GM21786 (cell line): ENCODE measurements at regions not wholly inside any gene's neighbourhood (a gene's known extent, or its start where the extent isn't known, plus 50 kb on each side); places are given as distances from the start of the nearest gene placed in this dataset.

Experiments used
- ATAC-seq: cut with Tn5 transposase; IDR thresholded peaks from one replicate; pipeline ENCODE4 v1.9.1; 2021; ENCODE audit not compliant: unreplicated experiment

DNA sequence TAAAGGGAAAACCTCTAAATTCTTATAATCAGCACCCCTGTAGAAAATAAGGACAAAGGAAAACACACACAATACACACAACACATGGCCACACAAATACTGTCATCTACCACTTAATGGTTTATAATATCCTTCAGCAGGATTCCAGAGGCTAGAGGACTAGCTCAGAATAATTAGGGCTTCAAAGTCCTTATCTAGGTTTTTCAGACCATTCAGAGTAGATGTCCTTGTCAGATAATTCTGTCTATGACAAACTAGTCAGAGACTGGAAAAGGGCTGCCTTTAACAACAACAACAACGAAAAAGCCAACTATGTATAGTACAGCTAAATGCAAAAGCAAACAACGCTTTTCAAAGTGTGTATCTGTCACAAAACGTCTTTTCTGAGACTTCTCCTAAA lies 456.5 kb upstream of the CNTN5 start:
- no peak for ATAC-seq

DNA sequence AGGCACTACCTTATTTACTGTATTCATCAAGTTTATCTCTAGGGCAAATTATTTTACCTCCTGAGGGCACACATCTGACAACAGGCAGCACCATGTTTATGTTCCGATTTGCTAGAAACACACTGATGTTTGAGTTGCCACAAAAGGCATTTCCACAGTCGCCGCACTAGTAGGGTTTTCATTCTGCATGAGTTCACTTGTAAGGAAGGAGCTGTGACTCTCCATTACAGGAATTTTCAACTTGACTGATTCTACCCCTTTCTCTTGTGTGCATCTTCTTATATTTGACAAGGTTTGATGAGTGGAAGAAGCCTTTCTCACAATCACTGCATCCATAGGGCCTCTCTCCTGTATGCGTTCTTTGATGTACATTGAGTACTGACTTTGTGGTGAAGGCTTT lies 455.9 kb upstream of the CNTN5 start:
- ATAC-seq: no peak

DNA sequence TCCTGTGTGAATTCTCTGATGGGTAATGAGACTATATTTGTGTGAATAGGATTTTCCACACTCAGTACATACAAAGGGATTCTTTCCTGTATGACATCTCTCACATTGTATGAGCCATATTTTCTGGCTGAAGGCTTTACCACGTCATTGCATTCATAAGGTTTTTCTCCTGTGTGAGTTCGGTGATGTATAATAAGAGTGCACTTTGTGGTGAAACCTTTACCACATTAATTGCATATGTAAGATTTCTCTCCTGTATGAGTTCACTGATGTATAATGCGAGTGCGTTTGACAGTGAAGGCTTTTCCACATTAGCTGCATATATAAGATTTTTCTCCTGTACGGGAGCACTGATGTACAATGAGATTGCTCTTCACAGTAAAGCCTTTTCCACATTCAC lies 455.4 kb upstream of the CNTN5 start:
- no peak for ATAC-seq

DNA sequence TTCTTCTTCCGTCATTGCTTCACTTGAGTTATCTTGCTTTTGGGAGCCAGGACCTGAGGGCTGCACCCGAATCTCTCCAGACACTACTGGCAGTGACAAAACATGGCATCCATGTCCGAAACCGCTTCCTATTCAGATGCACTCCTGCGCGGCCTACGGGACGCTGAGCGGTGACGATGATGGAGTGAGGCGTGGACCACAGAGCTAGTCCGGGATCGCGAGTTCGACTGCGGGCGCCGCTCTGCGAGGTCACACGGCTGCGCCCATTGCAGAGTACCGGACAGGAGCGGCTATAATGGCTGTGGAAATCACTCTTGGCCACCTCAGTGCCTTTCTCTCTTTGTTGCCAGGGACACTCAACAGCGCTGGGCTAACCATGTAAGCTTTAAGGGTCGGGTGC lies 453.8 kb upstream of the CNTN5 start:
- ATAC-seq: no peak

DNA sequence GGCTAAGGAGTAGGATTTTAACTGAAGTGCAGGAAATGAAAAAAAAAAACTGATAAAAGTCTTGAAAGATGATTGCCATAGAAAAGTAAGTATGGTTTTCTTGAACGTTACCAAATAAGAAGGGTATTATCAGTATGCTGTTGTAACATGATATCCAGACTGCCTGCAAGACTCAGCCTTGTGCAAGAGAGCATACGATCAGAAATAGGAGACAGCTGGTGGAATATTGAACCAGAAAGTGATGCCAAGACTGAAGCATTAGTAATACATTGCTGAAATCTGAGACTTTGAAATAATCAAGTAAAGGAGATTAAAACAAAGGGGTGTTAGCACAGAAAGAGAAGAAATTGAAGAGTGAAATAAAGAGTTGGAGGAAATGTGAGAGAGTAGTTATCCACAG lies 452.7 kb upstream of the CNTN5 start:
- ATAC-seq: no peak

DNA sequence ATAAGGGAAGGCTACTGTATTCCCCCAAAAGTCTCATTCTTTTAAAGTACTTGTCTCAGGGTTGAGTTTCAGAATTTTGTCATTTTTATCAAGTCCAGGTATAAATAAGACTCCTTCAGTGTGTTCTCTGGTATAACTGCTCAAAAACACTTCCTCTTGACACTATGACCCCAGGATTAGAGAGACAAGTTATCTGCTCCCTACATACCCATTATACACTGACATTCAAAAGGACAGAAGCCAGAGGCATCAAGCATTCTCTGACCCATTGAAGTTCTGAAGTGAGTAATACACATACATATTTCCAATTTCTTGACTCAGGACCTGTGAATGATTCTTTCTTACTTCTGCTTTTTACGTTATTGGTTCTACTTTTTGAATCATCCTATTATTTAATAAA lies 447.8 kb upstream of the CNTN5 start:
- no peak for ATAC-seq

DNA sequence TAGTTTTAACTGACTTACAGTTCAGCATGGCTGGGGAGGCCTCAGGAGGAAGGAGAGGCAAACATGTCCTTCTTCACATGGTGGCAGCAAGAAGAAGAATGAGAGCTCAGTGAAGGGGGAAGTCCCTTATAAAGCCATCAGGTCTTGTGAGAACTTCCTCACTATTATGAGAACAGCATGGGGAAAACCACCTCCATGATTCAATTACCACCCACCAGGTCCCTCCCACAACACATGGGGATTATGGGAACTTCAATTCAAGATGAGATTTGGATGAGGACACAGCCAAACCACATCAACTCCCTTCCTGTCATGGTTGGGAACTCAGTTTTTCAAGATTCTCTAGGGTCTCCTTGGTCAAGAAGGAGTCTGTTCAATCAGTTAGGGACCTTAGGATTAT lies 432.9 kb upstream of the CNTN5 start:
- ATAC-seq: no peak

DNA sequence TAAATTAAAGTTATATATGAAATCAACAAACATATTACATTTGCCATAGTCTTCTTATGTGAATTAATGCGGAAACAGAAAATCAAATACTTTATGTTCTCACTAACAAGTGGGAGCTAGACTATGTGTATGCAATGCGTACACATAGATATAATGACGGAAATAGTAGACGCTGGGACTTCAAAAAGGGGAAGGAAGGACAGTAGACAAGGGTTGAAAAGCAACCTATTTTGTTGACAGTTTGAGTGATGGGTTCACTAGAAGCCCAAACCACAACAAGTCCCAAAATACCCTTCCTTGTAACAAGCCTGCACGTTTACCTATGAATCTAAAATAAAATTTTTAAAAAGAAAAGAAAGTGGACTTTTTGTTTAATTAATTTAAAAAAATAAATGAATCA lies 430.8 kb upstream of the CNTN5 start:
- ATAC-seq: no peak

DNA sequence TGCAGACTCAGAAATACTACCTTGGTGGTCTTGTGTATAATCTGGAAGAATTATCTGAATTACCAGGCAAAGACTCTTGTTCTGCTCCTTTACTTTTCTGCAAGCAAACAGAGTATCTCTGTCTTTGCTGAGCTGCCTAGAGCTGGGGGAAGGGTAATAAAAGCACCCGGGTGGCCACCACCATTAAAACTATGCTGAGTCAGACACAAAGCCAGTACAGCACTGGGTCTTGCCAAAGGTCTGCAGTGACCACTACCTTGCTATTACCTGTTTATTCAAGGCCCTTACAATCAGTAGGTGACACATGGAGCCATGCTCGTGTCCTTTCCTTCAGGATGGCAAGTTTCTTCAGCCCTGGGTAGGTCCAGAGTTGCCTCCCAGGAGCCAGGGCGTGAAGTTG lies 420.6 kb upstream of the CNTN5 start:
- ATAC-seq: no peak

DNA sequence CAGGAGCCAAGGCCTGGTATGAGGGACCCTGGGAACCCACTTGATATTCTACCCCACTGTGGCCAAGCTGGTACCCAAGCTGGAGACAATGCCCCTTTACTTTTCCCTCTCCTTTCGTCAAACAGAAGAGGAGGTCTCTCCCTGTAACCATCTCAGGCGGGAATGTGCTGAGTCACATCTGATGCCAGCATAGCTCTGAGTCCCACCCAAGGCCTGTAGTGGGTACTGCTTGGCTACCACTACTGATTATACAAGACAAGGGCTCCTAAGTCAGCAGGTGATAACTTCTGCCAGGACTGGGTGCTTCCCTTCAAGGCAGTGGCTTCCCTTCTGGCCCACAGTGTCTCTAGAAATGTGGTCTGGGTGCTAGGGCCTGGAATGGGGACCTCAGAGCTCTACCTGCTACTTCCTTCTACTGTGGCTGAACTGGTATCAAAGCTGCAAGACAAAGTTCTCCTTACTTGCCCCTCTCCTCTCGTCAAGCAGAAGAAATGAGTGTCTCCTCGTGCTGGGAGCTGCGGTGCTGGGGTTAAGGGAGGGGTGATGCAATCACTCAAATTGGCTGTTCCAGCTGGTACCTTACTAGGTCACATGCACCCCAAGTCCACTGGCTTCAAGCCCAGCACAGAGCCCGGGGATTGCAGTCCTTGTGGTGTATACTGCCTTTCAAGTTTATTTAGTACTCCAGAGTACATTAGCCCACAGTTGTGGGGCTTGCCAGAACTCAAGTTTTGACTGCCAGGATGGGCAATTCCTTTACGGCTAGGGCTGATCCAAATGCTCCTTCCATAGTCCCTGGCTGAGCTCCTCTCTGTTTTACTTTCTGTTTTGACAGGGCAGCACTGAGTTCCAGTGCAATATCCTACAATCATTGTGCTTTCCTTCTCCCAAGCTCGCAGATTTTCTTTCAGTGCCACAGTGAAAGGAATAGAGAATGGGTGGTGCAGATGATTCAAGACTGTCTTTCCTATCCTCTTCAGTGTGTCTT lies 419.7 kb upstream of the CNTN5 start:
- ATAC-seq: no peak

DNA sequence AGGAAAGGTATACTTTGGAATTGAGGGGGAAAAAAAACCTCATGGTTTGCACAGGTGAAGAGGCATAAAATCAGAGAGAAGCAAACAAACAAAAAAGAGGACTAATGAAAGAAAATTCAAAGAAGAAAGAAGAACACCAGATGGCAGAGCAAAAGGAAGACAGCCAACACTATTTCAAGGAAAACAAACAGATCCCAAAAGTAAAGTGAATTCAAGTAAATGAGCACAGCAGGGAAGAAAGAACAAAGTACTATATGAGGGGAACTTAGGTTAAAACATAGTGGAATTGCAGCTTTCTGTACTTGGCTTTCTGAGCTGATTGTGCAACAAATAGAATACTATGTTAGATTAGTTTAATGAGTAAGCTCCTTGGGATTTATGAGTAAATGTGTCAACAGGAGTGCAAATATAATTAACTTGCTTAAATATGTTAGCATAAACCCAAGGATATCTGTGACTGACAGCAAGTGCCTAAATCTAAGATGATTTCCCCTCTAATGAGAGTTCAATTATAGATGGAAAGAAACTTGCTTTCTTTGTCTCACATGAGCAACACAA lies 404.6 kb upstream of the CNTN5 start:
- no peak for ATAC-seq

DNA sequence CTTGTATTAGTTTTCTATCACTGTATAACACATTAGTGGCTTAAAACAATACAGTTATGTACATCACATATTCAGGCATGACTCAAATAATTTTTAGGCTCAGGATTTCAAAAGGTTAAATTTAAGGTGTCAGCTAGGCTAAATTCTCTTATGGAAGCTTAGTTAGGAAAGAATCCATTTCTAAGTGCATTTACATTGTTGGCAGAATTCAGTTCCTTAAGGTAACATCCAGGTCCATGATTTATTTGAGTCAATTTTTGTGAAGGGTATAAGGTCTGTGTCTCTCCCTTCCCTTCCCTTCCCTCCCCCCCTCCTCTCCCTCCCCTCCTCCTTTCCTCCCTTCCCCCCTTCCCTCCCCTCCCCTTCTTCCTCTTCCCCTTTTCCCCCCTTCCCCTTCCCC lies 399.0 kb upstream of the CNTN5 start:
- ATAC-seq: no peak

DNA sequence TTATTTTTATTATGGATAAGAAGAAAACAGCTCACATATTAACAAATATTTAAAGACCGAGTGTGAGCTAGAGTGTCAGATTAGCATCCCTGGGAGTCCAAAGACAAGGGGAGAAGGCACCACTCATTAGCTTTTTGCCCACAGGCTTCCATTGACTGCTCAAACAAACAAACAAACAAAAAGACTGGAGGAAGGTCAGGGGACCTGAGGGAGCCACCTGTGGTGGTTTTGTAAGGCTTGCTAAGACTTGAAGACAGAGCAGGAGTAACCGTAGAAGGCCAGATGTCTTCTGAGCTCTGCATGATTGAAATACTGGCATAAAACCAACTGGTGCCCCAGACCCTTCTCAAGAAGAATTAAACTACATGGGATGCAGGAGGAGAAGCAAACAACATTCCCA lies 395.2 kb upstream of the CNTN5 start:
- no peak for ATAC-seq

DNA sequence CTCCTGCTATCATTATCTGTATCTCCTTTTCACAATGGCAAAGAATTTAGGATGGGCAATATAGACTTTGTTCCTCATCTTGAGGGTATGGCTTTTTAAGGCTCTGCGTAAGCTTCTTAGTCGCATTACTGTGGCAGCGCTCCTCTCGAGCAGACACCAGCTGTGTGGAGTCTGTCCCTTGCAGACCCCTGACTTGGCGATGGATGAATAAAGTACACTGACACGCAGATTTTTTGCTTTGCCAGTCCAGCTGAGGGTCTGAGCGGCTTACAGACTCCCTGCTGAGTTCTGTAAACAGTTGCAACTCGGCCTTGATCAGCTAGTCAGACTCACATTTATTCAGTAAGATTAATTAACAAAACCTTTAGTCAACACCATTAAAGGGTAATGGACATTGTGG lies 390.0 kb upstream of the CNTN5 start:
- ATAC-seq: no peak

DNA sequence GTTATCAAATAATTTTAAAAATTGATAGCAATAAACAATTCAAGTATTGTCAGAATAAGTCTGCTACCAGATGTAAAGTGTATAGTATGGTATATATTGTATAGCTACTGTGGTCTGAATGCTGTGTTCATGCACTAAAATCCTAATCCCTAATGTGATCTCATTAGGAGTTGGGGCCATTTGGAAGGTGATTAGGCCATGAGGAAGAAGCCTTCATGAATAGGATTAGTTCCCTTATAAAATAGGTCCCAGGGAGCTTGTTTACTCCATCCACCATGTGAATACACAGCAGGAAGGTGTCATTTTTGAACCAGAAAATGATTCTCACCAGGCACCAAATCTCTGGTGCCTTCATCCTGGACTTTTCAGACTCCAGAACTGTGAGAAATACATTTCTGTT lies 363.0 kb upstream of the CNTN5 start:
- no peak for ATAC-seq

DNA sequence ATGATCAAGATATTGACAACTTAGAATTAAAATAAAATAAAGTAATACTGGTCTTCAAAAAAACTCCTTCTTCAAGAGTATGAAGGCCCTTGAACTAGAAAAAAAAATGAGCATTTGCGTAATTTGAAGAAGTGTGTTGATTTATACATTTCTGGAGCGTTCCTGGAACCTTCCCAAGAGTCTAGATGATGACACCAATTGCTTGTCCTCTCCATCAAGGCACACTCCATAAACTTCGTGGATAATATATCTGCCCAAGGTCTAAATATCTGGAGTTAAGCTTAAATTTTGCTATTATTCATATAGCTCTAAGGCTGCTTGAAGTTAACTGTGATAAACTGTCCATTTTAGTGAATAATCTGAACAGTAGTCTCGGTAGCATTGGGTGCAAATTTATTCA lies 361.3 kb upstream of the CNTN5 start:
- ATAC-seq: no peak

DNA sequence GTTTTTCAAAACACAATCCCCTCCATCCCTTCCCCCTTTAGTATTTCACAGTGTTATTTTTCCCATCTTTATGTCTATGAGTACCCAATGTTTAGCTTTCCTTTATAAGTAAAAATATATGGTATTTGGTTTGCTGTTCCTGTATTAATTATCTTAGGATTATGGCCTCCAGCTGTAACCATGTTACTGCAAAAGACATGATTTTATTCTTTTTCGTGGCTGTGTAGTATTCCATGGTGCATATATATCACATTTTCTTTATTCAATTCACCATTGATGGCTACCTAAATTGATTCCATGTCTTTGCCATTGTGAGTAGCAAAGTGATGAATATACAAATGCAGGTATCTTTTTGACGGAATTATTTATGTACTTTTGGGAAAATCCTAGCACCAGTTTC lies 346.4 kb upstream of the CNTN5 start:
- no peak for ATAC-seq

DNA sequence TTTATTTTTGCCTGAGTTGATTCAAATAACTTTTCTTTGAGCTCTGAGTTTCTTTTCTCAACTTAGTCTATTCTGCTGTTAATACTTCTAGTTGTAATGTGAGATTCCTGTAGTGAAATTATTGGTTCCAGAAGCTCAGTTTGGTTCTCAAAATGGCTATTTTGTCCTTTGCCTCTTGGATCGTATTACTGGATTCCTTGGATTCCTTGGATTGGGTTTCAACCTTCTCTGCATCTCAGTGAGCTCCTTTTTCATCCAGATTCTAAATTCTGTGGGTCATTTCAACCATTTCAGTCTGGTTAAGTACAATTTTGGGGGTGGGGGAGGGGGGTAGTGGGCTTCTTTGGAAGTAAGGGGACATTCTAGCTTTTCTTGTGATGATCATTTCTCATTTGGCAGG lies 341.1 kb upstream of the CNTN5 start:
- ATAC-seq: no peak

DNA sequence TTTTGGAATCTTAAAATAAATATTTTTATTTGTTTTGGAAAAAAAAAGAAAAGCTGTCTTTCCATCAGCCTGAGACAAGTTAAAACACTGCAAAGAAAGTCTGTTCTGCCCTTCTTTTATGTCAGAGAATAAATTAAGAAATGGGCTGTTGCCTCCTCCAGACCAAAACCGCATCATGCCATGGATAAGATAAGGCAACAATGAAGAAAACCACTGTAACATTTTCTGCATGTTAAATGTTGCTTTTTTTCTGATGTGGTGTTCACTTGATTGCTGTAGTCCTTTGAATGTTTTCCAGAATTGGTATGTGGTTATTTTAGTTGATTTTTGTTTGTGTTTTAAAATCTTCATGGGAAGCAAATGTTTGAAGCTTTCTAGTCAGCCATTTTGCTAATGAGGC lies 319.2 kb upstream of the CNTN5 start:
- no peak for ATAC-seq

DNA sequence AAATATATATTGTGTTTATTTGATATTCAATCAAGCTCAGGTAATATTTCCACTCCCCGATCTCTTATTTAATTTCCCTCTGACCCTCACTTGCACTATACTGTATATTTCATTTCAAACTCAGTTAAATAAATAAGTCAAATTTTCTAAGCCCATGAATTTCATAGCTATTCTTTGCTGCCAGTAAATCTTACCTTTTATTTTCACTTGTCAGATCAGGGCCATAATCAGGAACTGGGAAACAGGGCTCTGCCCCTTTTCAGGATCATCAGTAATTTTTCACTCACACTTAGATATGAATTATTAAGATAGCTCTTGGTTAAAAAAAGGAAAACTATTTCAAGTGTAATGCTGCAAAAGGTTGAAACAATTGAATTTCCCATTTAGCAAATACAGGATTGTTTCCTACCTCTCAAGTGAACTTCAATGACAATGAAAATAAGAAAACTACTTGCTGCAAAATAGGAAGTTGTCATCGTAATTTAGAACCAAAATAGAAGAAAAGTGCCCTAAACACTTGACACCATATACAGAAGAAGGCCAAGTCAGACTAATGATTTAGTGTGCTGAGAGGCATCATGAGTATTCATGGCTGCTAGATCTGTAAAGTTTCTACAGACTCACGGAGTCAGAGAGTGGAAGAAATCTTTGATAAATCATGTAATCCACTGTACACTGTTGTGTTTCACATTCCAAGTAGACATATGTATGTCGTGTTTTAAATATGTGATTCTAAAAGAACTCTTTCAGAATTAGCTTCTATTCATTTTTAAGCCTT lies 316.8 kb upstream of the CNTN5 start:
- no peak for ATAC-seq

DNA sequence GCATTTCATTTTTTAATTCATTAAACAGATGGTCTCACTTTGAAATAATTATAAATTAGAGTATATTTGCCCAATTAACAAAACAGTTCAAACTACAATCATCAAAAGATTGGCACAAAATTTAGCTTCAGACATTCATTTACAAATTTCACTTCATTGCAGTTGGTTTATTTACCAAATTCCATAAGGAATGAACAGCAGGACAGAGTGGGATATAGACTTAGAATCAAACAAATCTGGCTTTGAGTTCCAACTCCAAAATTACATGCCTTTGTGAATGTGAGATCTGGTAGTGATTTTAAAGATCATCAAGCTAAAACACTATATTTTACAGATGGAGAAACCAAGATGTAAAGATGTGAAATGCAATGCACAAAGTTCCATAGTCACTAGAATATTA lies 310.7 kb upstream of the CNTN5 start:
- no peak for ATAC-seq

DNA sequence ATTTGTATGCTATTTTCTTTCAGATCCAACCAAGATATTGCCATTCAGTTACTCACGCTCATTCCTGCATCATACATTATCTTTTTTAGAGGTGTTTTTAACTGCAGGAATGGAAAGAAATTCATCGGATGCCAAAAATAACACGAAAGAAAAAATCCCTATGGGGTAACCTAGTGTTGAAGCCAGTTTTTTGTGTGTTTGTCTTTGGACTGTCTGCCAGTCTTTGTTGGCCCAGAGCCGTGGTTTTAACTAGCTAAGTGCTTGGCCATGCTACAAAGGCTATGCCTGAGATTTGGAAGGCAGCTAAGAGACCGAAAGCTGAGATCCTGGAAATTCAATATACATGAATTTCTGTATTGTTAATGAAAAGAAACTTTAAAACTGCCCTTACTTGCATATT lies 309.8 kb upstream of the CNTN5 start:
- ATAC-seq: no peak
